ENCODE measurements at regions not wholly inside any gene's neighbourhood (a gene's known extent, or its start where the extent isn't known, plus 50 kb on each side); places are given as distances from the start of the nearest gene placed in this dataset.

- Mint-ChIP-seq H3K4me1 (no peaks in the 10 kb centered on the region), H3K4me3 (no peak overlapping the region), H3K36me3 (ENCODE audit: low read depth) (no peaks in the 10 kb centered on the region), H3K9me3 (no peaks in the 10 kb centered on the region; the same call in 2 of the 3 replicates), H3K27me3 (ENCODE audit: insufficient read depth, low read depth, poor library complexity) (no peaks in the 10 kb centered on the region), H3K27ac (no peak overlapping the region)
- H3K27me3 ChIP-seq (ENCODE audit: insufficient read depth): no peaks in the 10 kb centered on the region
- DNase-seq (ENCODE audit: low spot score) (no peak), ATAC-seq (no peak)
- H3K4me1 ChIP-seq (ENCODE audit: insufficient read depth): 0 out of 2 replicates have a peak, but pooled peaks cover 4% of the 10 kb centered on the region
- H3K79me2 ChIP-seq (replicated peaks; ENCODE audit: insufficient read depth): no peaks in the 10 kb centered on the region
- H3K4me2 ChIP-seq: no peak overlapping the region
- TF ChIP-seq CREB1 (CRISPR knock-in tag; IDR thresholded peaks at IDR 0.05; ENCODE audit: low read depth) (no peak), CTCF (conservative IDR thresholded peaks at IDR 0.05; ENCODE audit: low read depth in 2 of 2) (no peak), REST (IDR thresholded peaks at IDR 0.05; ENCODE audit: unreplicated experiment) (no peak), POLR2AphosphoS5 (IDR thresholded peaks at IDR 0.05; ENCODE audit: low read depth) (no peak), NANOG (IDR thresholded peaks at IDR 0.05; ENCODE audit: borderline replicate concordance) (no peak), ZNF462 (CRISPR knock-in tag; IDR thresholded peaks at IDR 0.05) (no peak), ZNF331 (CRISPR knock-in tag; IDR thresholded peaks at IDR 0.05; ENCODE audit: low read depth) (no peak), JUNB (IDR thresholded peaks at IDR 0.05; ENCODE audit: unreplicated experiment) (no peak), ZNF114 (CRISPR knock-in tag; IDR thresholded peaks at IDR 0.05) (no peak), EZH2 (IDR thresholded peaks at IDR 0.05; ENCODE audit: low read depth, unreplicated experiment) (no peak), STAT1 (IDR thresholded peaks at IDR 0.05; ENCODE audit: unreplicated experiment) (no peak), EZH2phosphoT487 (IDR thresholded peaks at IDR 0.05; ENCODE audit: unreplicated experiment) (no peak), ETS1 (IDR thresholded peaks at IDR 0.05) (no peak)
- no peaks in the 10 kb centered on the region for H3F3A ChIP-seq (replicated peaks; ENCODE audit: low read depth)
- no peak overlapping the region for H3K27ac ChIP-seq (ENCODE audit: low read depth)
- no peaks in the 10 kb centered on the region for H4K20me1 ChIP-seq (replicated peaks; ENCODE audit: insufficient read depth)
- H3K36me3 ChIP-seq (ENCODE audit: insufficient read depth): no peaks in the 10 kb centered on the region
- H3K9me2 ChIP-seq (ENCODE audit: insufficient read depth): no peaks in the 10 kb centered on the region
- H2AFZ ChIP-seq: no peak overlapping the region
- H3K4me3 ChIP-seq: no peak overlapping the region
Measured at GRCh38 chr11:96538622-96539021, 148.8 kb downstream of the JRKL start.

Data from GM23338 (cell line).